GM12892 (cell line): ENCODE measurements at regions not wholly inside any gene's neighbourhood (a gene's known extent, or its start where the extent isn't known, plus 50 kb on each side); places are given as distances from the start of the nearest gene placed in this dataset.

ENCODE experiments used
- POLR2A ChIP-seq: IDR thresholded peaks from 2 replicates; pipeline ENCODE4 v1.6.1; 2011; ENCODE audit warnings: low read depth, low read length, control low read depth
- POLR2AphosphoS5 ChIP-seq: IDR thresholded peaks from 2 replicates; pipeline ENCODE4 v1.6.1; 2011; ENCODE audit warnings: low read depth, low read length, control low read depth
- TAF1 ChIP-seq: IDR thresholded peaks from 2 replicates; pipeline ENCODE4 v1.6.1; 2011; ENCODE audit warnings: low read depth, mild to moderate bottlenecking, control low read depth, low read length, borderline replicate concordance

DNA sequence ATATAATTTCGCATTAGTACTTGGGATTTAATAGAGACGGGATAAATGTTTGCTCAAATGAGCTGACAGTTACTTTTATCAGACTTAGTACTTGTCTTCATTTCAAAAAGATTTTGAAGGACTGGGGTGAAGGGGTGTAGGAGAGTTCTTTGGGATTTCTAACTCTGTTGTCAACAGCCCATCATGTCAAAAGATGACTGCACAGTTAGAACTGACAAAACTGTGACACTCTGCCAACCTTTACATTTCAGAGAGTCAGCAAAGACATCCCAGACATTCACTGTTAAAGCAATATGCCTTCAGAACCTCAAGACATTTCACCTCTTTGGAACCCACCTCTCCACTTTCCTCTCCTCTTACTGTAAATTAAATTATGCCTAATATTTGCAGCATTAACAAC is 285.4 kb upstream of the SPHKAP start:
- TF ChIP-seq POLR2A (no peak), POLR2AphosphoS5 (no peak), TAF1 (no peak)
